DMS 273 (cell line): ENCODE measurements at regions not wholly inside any gene's neighbourhood (a gene's known extent, or its start where the extent isn't known, plus 50 kb on each side); places are given as distances from the start of the nearest gene placed in this dataset.

ENCODE experiments used
- DNase-seq: peaks from one replicate; lab custom pipeline; 2025; ENCODE audit not compliant: unreplicated experiment; lab: John Stamatoyannopoulos, UW

DNA sequence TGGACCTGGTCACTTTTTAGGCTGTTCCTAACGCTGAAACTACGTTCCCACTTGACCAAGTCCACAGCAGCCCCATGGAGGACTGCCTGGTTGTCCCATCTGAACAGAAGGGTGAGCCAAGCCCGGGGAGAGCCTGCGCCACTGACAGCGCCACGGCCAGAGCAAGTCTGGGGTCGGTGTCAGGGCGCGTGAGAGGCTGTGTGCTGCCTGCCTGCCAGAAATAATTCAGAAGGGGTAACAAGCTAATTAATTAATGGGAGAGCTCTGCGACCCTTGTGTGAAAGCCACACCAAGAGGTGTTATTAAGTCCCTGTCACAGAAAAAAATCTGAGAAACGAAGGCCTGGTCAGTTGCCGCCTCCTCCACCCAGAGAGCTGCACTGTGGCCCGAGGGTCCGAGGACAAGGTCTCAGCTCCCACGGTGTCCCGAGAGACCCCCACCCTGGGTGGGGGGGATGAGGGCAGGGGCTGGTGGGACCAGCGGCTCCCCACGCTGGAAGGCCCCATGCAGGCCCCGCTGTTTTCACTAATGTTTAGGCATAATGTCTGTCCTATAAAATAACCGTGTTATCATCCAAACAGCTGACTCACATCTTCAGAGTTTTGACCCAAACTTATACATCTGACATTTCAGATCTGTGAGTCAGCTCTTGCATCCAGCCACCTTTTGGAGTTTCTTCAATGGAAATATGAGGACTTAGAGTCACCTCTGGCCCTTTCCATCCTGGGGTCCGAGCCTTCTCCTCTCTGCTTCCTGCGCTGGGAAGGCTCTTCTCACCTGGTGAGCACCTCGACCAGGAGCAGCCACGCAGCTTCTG is 58.5 kb downstream of the DLL1 start:
- no peak for DNase-seq

DNA sequence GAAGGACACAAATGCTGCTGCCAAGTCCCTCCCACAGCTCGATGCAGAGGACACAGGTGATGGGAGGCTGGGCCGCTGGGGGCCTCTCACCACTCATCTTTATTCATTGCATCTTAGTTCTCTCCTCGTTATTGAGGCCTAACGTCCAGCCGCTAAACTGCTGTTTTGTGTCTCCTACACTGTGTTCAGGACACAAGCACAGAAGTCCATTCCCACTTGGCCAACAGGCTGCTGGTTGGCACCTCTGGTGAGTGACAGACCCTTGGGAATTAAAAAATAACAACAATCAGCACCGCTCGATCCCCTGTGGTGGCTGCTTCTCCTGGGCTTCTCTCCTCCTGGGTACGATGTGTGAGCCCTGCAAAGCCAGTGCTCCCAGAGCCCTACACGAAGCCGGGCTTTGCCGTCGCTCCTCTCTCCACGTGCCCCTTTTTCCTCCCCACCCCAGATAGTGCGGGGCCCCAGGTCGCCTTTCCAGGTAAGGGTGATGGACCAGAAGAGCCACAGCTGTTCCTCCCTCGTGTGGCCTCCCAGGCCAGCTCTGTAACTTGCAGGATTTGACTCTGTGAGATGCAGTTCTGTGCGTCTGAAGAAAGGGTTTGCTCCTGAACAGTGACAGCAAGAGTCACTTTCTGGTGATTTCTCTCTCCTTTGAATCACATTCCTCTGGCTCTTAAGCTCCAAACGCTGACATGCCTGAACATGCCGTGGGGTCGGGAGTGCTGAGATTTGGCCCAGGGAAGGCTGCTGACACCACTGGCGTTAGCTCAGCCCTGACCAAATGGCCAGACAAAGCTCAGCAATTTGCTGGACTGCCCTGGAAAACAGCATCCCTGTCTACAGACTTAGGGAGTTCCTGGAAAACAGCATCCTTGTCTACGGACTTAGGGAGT is 59.3 kb downstream of the DLL1 start:
- peak; percentile 26 for DNase-seq

DNA sequence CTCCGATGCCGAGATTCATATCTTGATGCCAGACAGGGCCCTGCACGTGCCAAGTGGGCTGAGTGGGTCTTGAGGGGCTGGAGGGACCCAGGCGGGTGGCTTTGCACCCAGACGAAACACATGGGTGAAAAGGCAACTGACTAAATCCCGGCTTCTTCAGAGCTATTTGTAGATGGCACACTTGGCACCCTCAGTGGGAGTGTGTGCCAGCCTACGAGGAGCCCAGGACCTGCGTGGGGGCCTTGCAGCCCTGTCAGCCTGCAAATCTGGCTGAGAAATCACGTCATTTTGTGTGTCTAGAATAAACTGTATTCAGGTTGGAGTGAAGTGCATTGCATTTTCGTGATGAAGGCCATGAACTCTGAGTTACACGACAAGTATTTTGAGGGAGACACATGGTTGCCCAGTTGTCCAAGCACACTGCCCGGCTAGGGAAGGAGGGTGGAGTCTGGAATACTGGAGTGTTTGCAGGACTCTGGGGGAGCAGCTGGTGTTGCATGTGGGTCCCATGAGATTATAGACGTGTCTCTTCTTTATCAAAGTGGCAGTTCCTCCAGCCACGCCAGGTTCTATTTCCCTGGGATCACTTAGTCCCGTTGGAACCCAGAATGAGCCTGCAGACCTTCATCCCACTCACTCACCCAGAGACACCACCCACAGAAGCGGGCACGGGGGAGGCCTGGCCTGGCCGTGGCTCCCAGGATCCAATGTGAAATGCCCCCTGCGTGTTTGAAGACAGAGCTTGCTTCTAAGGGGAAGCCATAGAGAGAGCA is 60.2 kb downstream of the DLL1 start:
- no peak for DNase-seq

DNA sequence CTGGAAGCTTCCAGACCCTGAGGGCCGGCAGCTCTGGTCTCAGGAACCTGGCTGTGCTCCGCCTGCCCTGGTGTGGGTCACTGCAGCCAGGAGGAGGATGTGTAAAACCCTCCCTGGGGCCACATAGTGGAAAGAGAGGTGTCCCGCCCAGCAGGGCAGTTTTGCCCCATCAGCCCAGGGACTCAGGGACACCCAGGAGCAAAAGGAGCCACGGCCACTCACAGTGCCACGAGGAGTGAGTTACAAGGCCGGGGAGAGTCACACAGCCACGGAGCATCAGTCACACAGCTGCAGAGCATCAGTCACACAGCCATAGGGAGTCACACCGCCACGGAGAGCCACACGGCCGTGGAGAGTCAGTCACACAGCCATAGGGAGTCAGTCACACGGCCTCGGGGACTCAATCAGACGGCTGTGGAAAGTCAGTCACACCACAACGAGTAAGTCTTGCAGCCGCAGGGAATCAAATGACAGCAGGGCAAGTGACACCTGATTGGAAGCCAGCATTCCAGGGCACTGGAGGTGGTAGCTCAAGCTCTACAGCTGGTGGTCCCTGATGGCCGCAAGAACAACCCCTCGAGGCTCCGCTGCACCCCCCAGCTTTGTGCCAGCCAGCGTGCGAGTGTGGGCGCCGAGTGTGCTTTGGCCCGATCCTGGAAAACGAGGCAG is 60.9 kb downstream of the DLL1 start:
- no peak for DNase-seq

DNA sequence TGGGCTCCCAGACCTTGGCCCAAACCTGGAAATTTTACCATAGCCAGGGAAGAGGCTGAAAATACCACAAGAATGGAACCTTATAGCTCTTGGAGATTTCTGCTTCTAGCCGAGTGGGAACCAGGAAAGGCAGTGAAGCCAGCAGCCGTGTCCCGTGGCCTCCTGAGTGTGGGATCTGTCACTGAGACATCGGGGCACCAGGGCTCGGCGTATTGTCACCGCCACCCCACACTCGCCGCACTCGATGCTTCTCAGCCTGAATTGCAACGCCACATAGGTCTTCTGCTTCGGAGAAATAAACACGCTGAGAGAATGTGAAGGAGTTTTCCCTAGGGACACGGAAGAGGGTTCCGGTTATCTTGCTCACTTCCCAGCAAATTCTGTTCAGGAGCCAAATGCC is 61.5 kb downstream of the DLL1 start:
- DNase-seq = no peak

DNA sequence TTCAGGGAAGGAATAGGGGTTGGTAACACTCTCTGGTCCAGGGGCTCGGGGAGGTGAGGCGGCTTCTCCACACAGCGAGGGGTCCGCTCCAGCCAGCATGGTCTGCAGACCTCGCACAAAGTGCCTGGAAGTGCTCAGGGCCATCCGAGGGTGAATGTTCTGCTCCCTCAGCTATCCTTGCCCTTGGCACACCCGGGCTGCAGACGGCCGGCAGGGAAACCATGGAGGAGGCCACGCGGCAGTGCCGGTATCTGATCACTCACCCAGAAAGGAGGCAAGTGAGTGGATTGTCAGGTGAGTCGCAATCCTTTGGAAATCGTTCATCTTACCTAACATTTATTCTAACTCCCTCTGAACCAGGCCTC is 62.0 kb downstream of the DLL1 start:
- DNase-seq = no peak

DNA sequence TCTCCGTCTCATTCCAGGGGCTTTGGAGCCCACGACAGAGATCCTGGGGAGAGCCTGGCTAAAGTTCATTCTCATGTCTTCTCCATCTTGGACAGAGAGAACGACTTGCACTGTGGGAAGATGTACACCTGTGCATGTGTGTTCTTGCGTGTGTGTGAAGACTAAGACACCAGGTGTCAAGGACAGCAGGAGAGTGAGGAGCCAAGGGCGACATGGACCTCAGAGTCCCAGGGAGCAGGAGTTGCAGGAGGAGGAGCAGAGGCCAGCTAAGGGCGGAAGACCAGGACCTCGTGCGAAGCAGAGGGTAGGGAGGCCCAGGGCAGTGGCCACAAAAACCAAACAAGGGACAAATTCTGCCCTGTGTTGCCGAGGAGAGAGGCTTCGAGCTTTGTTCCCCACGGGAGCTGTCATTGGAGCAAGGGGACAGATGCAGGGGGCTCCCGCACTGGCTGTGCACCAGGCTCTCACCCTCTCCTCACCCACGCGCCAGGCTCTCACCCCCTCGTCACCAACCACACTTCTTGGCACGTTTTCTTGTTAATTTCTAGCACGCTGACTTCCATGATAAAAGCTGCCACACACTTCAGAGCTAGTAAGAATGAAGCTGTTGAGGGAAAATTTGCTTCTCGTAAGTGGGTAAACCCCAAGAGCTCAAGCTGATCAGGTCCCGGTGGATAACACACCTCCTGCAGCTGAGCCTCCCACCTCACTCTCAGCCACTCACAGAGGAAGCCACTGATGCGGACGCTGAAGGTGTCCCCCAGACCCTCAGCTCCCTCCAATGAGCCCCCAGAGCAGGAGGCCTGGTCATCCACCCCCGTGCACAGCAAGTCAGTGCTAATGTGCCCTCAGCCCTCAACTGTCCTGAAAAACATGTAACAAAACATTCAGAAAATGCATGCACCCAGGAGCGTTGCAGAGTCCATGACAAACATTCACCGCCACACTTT is 62.6 kb downstream of the DLL1 start:
- no peak for DNase-seq

DNA sequence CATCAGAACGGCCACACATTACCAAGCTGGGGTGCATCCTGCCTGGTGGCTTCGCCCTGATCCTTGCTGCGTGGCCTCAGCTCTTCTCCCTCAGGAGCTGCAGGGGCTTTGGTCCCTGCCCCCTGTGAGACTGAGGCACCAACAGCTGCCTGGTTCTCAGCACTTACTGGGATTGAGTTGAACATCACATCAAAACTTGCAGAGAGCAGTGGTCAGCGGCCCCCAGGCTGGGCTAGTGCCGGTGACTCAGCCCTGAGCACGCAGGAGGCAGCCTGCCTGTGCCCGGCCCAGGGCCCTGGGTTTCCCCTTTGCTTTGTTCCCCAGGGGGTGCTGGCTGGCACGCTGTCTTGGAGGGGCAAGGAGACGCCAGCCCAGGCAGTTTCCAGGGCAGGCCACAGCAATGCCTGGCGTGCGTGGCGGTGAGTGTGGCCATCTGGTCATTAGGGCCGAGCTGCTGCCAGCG is 63.3 kb downstream of the DLL1 start:
- DNase-seq = no peak

DNA sequence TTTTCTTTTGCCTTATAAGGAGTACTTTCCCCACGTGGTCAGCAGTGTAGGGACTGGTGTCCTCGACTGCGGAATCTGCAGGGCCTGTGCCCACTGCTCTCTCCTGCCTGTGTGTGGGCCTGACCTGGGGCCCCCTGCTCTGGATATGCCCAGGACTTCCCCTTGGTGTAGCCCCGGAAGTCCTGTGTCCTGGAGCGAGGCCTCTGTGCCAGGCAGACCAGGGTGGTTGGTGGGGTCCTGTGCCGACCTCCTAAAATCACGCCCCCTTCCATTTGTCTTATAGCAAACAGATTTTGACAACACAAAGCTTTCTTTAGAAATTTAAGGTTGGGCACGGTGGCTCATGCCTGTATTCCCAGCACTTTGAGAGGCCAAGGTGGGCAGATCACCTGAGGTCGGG is 64.2 kb downstream of the DLL1 start:
- no peak for DNase-seq

DNA sequence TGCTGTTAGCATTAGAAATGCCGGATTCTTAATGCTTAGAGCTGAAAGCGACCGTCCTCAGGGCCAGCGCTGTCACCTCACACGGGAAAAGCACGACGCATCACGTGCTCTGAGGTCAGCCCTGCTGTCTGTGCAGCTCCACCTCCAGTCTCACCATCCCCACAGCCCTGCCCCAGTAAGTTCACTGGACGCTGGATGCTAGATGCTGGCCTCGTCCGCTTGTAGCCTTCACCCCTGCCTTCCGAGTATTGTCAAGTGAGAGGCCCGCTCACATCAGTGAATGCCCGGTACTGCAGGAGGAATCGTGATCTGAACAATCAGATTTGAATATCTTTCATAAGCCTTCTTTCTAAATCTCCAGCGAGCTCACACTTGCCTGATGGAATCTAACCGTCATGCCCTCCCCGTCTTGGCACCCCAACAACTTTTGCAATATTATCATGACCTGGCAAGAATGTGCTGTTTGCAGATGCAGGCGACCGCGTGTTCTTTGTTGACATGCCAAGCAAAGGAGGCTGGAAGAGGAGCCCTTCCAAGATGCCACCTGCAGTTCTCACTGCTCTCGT is 64.9 kb downstream of the DLL1 start:
- no peak for DNase-seq

DNA sequence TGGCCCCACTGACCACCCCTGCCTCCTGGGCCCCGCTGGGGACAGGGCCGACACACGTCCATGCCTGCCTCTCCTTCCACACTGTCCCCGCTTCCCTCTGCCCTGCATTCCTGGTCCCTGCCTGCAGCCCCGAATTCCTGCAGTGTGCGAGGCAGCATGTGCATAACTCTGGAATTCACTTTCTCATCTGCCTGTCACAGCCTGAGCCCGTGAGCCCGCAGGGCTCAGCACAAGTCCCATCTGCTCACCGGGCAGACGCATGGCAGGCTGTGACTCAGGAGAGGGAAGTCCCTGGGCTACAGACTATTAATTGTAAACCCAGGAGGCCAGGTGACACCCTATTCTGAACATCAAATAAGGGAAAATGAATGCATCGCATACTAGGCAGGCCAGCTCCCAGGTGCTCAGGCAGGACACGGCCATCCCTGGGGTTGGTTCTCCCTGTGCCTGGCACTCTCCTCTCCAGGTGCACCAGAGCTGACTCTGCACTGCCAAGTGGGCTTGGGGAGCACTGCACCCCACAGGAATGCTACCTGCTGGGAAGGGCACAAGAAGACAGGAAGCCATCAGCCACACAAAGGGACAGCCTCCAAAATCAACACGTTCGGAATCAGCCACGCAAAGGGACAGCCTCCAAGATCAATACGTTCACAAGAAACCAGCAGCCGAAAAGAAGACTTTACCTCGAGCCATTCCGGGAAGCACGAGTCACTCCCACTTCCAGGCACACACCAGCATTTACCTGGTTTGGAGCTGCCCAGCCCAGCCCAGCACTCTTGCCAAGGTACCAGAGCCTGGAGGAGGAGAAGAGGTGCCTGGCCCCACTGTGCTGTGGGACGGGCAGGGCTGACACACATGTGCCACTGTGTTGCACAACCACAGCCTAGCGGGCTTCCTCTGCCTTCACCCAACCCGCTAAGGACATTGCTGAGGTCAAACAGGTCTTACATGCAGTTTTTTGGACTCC is 65.9 kb downstream of the DLL1 start:
- DNase-seq = peak; percentile 75

DNA sequence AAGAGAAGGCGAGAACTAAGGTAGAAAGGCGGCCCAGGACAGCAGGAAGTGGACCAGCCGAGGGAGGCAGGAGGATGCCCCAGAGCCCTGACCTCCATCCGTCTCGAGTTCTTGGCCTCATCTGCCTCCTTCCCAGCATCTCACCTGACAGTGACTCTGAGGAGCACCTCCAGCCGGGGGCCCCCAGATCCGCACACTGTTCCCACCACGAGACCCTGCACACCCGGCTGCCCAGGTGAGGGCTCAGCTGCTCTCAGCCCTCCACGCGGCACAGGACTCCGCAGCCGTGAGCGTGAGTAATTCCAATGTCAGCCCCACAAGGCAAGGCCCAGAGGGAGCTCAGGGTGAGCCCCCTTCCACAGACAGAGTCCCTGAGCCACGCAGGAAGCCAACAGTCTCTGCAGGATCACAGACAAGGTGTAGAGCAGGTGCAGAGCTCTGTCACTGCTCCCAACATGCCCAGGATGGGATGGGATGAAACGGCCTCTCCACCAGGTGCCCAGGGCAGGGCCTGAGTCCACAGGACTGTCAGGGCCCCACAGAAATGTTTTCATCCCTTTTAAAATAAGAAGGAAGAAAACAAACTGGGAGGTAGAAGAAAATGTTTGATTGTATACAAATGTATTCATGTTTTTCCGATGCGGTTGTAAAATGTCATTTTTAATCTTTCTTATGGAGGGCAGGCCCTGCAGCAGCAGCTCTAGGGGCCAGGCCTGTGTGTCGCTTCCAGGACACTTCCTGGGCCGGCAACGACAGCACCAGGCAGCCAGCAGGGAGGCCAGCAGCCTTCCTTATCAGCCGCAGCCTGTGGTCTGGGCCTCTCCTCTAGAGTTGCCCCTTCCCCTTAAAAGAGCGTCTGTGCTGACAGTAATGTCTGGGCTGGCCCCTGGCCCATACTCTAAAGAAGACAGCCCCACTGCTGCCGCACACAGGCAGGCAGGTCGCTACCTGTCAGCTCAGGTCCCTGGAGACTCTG is 66.9 kb downstream of the DLL1 start:
- DNase-seq = no peak

DNA sequence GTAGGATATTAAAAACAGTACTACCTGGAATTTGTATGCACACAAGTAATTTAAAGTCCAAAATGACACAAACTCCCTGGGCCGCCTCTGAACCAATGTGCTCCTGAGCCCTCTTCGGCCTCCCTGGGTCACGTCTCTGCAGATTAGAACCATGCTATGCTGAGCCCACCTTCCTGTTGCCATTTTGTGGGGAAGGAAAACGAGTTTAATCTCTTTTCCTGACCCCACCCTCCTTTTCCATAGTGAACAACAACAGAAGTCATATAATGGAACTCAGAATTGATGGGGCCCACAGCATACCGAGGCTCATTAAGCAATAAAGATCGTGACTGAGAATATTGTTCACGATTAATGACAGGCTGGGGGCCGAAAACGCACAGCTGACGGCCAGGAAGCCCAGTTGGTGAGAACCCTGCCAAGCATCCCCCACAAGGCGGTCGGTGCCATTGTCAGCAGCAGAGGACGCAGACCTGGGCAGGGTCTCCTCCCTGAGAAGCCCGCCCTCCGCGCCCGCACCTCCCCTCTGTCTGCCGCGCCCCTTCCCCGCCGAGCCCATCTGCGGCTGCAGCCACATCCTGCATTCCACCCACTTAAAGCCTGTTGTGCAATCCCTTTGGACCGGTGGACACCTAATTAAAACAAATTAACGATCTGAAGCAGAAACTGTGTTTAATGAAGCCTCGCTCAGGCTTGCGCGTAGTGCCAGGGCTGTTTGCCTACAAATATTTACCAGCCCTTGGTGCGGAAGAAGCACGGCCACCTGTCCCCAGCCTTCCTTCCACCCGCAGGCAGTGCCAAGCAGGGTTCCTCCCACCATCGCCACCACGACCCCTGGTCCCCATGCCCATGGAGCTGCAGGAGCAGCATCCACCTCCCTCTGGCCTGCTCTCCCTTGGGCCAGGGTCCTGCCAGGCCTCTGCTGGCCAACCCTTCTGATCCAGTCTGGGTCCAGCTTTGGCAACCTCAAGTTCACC is 68.1 kb downstream of the DLL1 start:
- peak; percentile 21 for DNase-seq

DNA sequence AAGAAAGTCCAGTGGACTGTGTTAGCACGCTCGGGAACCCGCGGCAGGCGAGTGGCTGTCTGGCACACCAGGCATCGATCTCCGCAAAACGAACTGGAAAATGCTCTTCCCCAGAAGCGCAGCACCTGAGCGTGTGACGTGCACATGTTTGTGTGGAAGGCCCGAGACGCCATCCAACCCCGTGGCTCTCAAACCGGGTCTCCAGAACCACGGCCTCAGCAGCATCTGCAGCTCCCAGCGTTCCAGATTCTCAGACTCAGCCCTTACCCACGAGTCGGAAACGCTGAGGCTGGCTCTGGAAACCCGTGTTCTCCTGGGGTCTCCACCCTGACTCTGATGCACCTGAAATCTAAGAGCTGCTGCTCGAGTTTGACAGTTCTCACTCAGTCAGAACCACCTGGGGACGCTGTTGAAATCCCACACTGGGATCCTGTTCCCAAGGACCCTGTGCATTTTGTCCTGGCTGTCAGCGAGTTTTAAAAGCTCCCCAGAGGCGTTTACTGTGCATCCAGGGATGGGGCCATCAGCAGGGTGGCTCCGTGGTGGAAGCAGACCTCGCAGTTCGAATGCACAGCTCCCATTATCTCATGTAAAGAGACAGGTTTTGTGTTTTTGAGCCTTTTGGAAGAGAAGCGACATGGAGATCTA is 69.0 kb downstream of the DLL1 start:
- peak; percentile 22 for DNase-seq

DNA sequence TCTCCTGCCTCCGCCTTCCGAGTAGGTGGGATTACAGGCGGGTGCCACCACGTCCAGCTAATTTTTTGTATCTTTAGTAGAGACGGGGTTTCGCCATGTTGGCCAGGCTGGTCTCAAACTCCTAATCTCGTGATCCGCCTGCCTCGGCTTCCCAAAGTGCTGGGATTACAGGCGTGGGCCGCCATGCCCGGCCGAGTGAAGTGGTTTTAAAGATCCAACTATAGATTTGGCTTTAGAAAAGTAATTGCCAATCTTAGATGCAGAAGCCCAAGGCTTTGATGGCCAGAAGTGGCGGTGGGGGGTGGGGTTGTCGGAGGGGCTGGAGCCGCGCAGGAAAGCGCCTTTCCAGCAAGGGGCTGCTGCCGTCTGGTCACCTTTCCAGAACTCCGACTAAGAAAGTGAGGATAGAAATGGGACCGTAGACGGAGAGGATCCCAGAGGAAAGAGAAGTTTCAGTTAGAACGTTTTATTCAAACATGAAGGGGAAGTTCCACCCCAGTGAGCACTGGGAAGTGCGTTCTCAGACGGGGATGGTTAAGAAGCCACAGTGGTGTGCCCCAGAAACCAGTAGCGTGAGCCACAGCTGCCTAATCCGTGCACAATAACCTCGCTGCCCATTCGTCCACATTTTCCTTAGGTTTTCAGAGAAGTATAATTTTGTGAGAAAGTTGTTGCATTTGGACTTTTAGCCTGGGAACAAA is 69.7 kb downstream of the DLL1 start:
- peak; percentile 23 for DNase-seq
